Lower leg skin (tissue), 3 donors: ENCODE measurements at regions not wholly inside any gene's neighbourhood (a gene's known extent, or its start where the extent isn't known, plus 50 kb on each side); places are given as distances from the start of the nearest gene placed in this dataset.

ENCODE experiments used
- CTCF ChIP-seq, 3 donors: fragments of 450-650 bp; IDR thresholded peaks; one replicate each; pipeline ENCODE4 v1.5.1; 2016; ENCODE audit warnings: antibody characterized with exemption in 3 of 3, mild to moderate bottlenecking in 3 of 3, moderate library complexity in 2 of 3
- POLR2A ChIP-seq, 2 donors: fragments of 450-650 bp; IDR thresholded peaks; one replicate each; pipeline ENCODE4 v1.6.1; 2016 to 2017; ENCODE audit warnings: antibody characterized with exemption in 2 of 2, mild to moderate bottlenecking in 1 of 2, moderate library complexity in 1 of 2

DNA sequence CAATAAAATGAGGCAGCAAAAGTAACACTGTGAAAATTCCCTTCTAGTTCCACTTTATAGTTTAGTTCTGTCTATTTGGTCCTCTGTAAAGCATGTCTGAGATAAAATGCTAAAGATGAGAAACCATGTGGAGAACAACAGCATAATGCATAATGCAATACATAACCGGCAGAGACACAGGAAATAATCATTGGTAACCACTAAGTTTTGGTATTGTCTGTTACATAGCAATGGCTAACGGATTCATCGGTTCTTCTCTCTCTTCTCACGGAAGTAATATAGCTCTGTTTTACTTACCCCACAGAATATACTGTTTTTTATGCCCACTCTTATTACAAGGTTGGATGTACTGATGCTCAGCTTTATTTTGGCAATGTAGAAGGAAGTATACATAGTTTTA is 158.9 kb downstream of the FAM174A start:
- TF ChIP-seq CTCF (IDR thresholded peaks at IDR 0.05): no peak
- TF ChIP-seq POLR2A (IDR thresholded peaks at IDR 0.05): no peak
